ENCODE measurements at regions not wholly inside any gene's neighbourhood (a gene's known extent, or its start where the extent isn't known, plus 50 kb on each side); places are given as distances from the start of the nearest gene placed in this dataset.

GRCh38 chr10:20688797-20689544, 208.1 kb downstream of the NEBL start:
- no peak for DNase-seq (ENCODE audit: low spot score, unreplicated experiment)
- H3K36me3 Mint-ChIP-seq (ENCODE audit: insufficient read depth) = no peaks in the 10 kb centered on the region
- peaks cover 11% of the 10 kb centered on the region for H3K4me1 Mint-ChIP-seq (ENCODE audit: low read depth)
- peaks cover 3% of the 10 kb centered on the region for H3K9me3 Mint-ChIP-seq (ENCODE audit: low read depth)
- no peaks in the 10 kb centered on the region for H3K27me3 Mint-ChIP-seq
- no peak overlapping the region for H3K4me3 Mint-ChIP-seq (ENCODE audit: low read depth)
- no peak overlapping the region for H3K27ac Mint-ChIP-seq
- TF ChIP-seq CTCF (IDR thresholded peaks at IDR 0.05; ENCODE audit: unreplicated experiment) = no peak

GRCh38 chr10:20686015-20686635, 211.0 kb downstream of the NEBL start:
- no peak overlapping the region for H3K27ac Mint-ChIP-seq
- peaks cover 5% of the 10 kb centered on the region for H3K9me3 Mint-ChIP-seq (ENCODE audit: low read depth)
- TF ChIP-seq CTCF (IDR thresholded peaks at IDR 0.05; ENCODE audit: unreplicated experiment) = no peak
- H3K36me3 Mint-ChIP-seq (ENCODE audit: insufficient read depth) = no peaks in the 10 kb centered on the region
- peaks cover 5% of the 10 kb centered on the region for H3K4me1 Mint-ChIP-seq (ENCODE audit: low read depth)
- H3K27me3 Mint-ChIP-seq = no peaks in the 10 kb centered on the region
- H3K4me3 Mint-ChIP-seq (ENCODE audit: low read depth) = no peak overlapping the region
- no peak for DNase-seq (ENCODE audit: low spot score, unreplicated experiment)

DNA sequence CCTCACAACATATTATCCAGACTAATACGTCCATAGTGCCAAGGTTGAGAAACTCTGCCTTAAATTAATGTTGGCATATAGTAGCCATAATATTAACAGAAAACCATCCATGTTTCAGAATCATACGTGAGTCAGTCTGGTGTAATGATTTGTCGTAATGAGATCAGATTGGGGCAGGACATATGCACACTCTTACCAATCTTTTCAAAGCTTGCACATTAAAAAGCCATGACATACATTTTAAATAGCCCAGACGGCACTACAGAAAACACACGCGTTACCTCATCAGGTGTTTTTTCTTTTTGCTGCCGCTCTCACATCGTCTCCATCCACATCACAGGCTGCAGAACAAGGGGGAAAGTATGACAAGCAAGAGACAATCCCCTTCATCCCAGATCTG, 211.6 kb downstream of the NEBL start:
- Mint-ChIP-seq H3K4me3 (ENCODE audit: low read depth) (no peak overlapping the region), H3K4me1 (ENCODE audit: low read depth) (peaks cover 5% of the 10 kb centered on the region), H3K27ac (no peak overlapping the region), H3K27me3 (no peaks in the 10 kb centered on the region), H3K9me3 (ENCODE audit: low read depth) (peaks cover 5% of the 10 kb centered on the region), H3K36me3 (ENCODE audit: insufficient read depth) (no peaks in the 10 kb centered on the region)
- DNase-seq (ENCODE audit: low spot score, unreplicated experiment) = no peak
- TF ChIP-seq CTCF (IDR thresholded peaks at IDR 0.05; ENCODE audit: unreplicated experiment) = no peak

DNA sequence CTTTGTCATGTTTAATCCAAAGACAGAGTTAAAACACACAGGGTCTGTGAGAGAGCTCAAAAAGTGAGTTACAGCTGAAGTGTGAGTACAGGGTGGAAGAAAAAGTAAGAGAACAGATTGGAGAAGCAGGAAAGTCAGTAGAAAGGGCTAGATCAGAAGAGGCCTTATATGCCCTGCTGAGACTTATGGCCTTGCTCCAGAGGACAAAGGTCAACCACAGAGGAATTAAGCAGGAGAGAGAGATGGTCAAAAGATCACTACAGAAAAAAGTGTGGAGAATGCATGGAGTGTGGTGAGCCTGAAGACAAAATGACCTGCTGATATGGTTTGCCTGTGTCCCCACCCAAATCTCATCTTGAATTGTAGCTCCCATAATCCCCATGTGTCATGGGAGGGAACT, 213.8 kb downstream of the NEBL start:
- Mint-ChIP-seq H3K27ac (no peak overlapping the region), H3K27me3 (no peaks in the 10 kb centered on the region), H3K4me3 (ENCODE audit: low read depth) (no peak overlapping the region), H3K9me3 (ENCODE audit: low read depth) (peaks cover 8% of the 10 kb centered on the region), H3K36me3 (ENCODE audit: insufficient read depth) (no peaks in the 10 kb centered on the region), H3K4me1 (ENCODE audit: low read depth) (peaks cover 5% of the 10 kb centered on the region)
- no peak for TF ChIP-seq CTCF (IDR thresholded peaks at IDR 0.05; ENCODE audit: unreplicated experiment)
- DNase-seq (ENCODE audit: low spot score, unreplicated experiment) = no peak

DNA sequence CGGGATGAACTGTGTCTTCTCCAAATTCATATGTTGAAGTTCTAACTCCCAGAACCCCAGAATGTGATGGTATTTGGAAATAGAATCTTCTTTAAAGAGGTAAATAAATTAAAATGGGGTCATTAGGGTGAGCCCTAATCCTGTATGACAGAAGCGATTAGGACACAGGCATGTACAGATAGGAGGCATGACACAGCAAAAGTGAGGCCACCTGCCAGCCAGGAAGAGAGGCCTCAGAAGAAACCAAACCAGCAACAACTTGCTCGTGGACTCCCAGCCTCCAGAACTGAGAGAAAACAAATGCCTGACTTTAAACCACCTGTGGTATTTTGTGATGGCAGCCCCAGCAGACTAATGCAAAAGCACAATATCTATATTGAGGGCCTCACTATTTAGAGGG, 214.3 kb downstream of the NEBL start:
- Mint-ChIP-seq H3K27me3 (no peaks in the 10 kb centered on the region), H3K36me3 (ENCODE audit: insufficient read depth) (no peaks in the 10 kb centered on the region)

More for the DNA sequence above, 214.3 kb downstream of the NEBL start:
- Mint-ChIP-seq H3K4me3 (ENCODE audit: low read depth) (no peak overlapping the region), H3K9me3 (ENCODE audit: low read depth) (peaks cover 8% of the 10 kb centered on the region), H3K4me1 (ENCODE audit: low read depth) (peaks cover 5% of the 10 kb centered on the region), H3K27ac (peak overlapping the region; percentile 17)
- DNase-seq (ENCODE audit: low spot score, unreplicated experiment) = no peak
- TF ChIP-seq CTCF (IDR thresholded peaks at IDR 0.05; ENCODE audit: unreplicated experiment) = no peak
